LNCAP (cell line): ENCODE measurements at regions not wholly inside any gene's neighbourhood (a gene's known extent, or its start where the extent isn't known, plus 50 kb on each side); places are given as distances from the start of the nearest gene placed in this dataset.

Source experiments
- CTCF ChIP-seq: fragments of 450-650 bp; IDR thresholded peaks from 2 replicates; pipeline ENCODE4 v1.5.1; 2017; ENCODE audit warnings: mild to moderate bottlenecking

GRCh38 chr12:118524446-118524845 lies 148.1 kb downstream of the SUDS3 start:
- no peak for TF ChIP-seq CTCF

- TF ChIP-seq CTCF: no peak
Measured at GRCh38 chr12:118525216-118525615, 148.9 kb downstream of the SUDS3 start.

- no peak for TF ChIP-seq CTCF
Measured at GRCh38 chr12:118526255-118527095, 150.1 kb downstream of the SUDS3 start.

- no peak for TF ChIP-seq CTCF
Measured at GRCh38 chr12:118527310-118527709, 151.0 kb downstream of the SUDS3 start.

- no peak for TF ChIP-seq CTCF
Measured at GRCh38 chr12:118528625-118529024, 152.3 kb downstream of the SUDS3 start.

- no peak for TF ChIP-seq CTCF
Measured at GRCh38 chr12:118534003-118534402, 157.6 kb downstream of the SUDS3 start.

GRCh38 chr12:118536306-118536906 lies 160.1 kb downstream of the SUDS3 start:
- TF ChIP-seq CTCF: no peak
